Liver (tissue), 3 donors: ENCODE measurements at regions not wholly inside any gene's neighbourhood (a gene's known extent, or its start where the extent isn't known, plus 50 kb on each side); places are given as distances from the start of the nearest gene placed in this dataset.

Experiments used
- CTCF ChIP-seq: fragments of 150-350 bp; IDR thresholded peaks from 2 replicates; pipeline ENCODE4 v1.5.1; 2017; ENCODE audit warnings: improper control_type of control experiment, low read depth, low read length; ENCODE audit not compliant: missing input control
- GABPA ChIP-seq, 2 donors: IDR thresholded peaks in 1 of 2; conservative IDR thresholded peaks in 1 of 2; 2 replicates each; pipeline ENCODE4 v1.6.1; 2016; ENCODE audit warnings: antibody characterized with exemption in 2 of 2, mild to moderate bottlenecking in 1 of 2, moderate library complexity in 1 of 2
- JUND ChIP-seq, 2 donors: IDR thresholded peaks; 2 replicates each; pipeline ENCODE4 v1.6.1; 2016; ENCODE audit warnings: antibody characterized with exemption in 2 of 2
- MAX ChIP-seq: IDR thresholded peaks from 2 replicates; pipeline ENCODE4 v1.6.1; 2016; ENCODE audit warnings: antibody characterized with exemption
- REST ChIP-seq: IDR thresholded peaks from 2 replicates; pipeline ENCODE4 v1.6.1; 2016; ENCODE audit warnings: antibody characterized with exemption, mild to moderate bottlenecking
- donor health status: healthy.
- donor health status: healthy.

GRCh38 chr18:45335282-45336043 lies 279.8 kb upstream of the SLC14A2 start:
- TF ChIP-seq JUND (IDR thresholded peaks at IDR 0.05), result no peak
- TF ChIP-seq CTCF, result no peak
- no peak for TF ChIP-seq REST
- no peak for TF ChIP-seq MAX
- TF ChIP-seq GABPA (IDR thresholded peaks at IDR 0.05 in 1 of 2, conservative IDR thresholded peaks at IDR 0.05 in 1 of 2), result no peak
